Sigmoid colon (tissue), 4 donors: ENCODE measurements at regions not wholly inside any gene's neighbourhood (a gene's known extent, or its start where the extent isn't known, plus 50 kb on each side); places are given as distances from the start of the nearest gene placed in this dataset.

ENCODE experiments used
- EP300 ChIP-seq, 4 donors: sonication (generic); formaldehyde crosslinking; IDR thresholded peaks; one replicate each; pipeline ENCODE4 v1.6.1; 2017; ENCODE audit warnings: antibody characterized with exemption in 4 of 4
- POLR2A ChIP-seq, 2 donors: fragments of 450-650 bp; IDR thresholded peaks; one replicate each; pipeline ENCODE4 v1.6.1; 2016; ENCODE audit warnings: antibody characterized with exemption in 2 of 2, mild to moderate bottlenecking in 2 of 2, moderate library complexity in 2 of 2
- TF ChIP-seq, protein P1 (sequence below), 4 experiments: fragments of 450-650 bp in 3 of 4; fragments of 200-600 bp in 1 of 4; IDR thresholded peaks; one replicate each; pipeline ENCODE4 v1.5.1; 2016 to 2019; ENCODE audit warnings: antibody characterized with exemption in 4 of 4, mild to moderate bottlenecking in 3 of 4, moderate library complexity in 2 of 4

DNA sequence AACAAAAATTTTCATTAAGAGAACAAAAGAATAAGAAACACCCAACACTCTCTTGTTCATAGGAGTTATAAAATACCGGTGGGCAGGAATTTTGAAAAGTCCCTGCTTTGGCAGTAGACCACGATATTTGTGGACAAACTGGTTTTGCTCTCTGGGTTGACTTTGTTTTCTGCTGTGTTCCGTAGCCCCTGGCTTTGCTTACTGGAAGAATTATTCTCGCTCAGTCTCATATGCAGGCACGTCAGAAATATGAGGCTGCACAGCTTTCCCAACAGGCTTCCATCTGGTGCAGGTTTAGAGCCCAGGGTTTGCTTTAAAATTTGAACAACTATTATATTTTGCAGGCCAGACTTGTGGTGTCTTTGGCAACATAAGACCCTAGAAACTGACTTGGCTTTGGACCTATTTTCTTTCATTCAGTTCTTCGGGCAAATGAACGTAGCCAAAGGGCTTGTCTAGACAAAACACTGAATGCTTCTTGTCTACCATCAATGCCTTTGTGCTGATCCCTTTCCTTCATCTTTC is 2012.6 kb downstream of the PCDH9 start:
- TF ChIP-seq, protein P1, sequence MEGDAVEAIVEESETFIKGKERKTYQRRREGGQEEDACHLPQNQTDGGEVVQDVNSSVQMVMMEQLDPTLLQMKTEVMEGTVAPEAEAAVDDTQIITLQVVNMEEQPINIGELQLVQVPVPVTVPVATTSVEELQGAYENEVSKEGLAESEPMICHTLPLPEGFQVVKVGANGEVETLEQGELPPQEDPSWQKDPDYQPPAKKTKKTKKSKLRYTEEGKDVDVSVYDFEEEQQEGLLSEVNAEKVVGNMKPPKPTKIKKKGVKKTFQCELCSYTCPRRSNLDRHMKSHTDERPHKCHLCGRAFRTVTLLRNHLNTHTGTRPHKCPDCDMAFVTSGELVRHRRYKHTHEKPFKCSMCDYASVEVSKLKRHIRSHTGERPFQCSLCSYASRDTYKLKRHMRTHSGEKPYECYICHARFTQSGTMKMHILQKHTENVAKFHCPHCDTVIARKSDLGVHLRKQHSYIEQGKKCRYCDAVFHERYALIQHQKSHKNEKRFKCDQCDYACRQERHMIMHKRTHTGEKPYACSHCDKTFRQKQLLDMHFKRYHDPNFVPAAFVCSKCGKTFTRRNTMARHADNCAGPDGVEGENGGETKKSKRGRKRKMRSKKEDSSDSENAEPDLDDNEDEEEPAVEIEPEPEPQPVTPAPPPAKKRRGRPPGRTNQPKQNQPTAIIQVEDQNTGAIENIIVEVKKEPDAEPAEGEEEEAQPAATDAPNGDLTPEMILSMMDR (IDR thresholded peaks at IDR 0.05), result no peak
- no peak for TF ChIP-seq POLR2A (IDR thresholded peaks at IDR 0.05)
- TF ChIP-seq EP300 (IDR thresholded peaks at IDR 0.05), result no peak
